OCI-LY7 (cell line): ENCODE measurements at regions not wholly inside any gene's neighbourhood (a gene's known extent, or its start where the extent isn't known, plus 50 kb on each side); places are given as distances from the start of the nearest gene placed in this dataset.

ENCODE experiments used
- BruUV-seq: library from RNA; stranded (reverse); fragments of 400-500 nt; replicated peaks from 2 replicates; lab custom pipeline; 2021; lab: Mats Ljungman, UMichigan
- CTCF ChIA-PET: fragments of 300-600 bp; sonication (Branson Sonifier 250); formaldehyde crosslinking; loops from one replicate; lab custom pipeline; 2022; ENCODE audit warnings: antibody characterized with exemption; ENCODE audit not compliant: unreplicated experiment; lab: Charles Lee
- POLR2A ChIA-PET: fragments of 300-600 bp; sonication (Branson Sonifier 250); formaldehyde crosslinking; loops from one replicate; lab custom pipeline; 2022; ENCODE audit warnings: antibody characterized with exemption; lab: Charles Lee
- DNase-seq: peaks from one replicate; pipeline ENCODE4 v3.0.0-alpha.2; 2015; ENCODE audit warnings: low spot score
- H2AFZ ChIP-seq: fragments of 200-600 bp; sonication (generic), shearing (Covaris generic); 2 replicates; pipeline ENCODE4 v1.6.1; 2014; ENCODE audit warnings: mild to moderate bottlenecking, antibody characterized with exemption, low read length, moderate library complexity
- H3K27ac ChIP-seq: fragments of 200-600 bp; sonication (generic); 2 replicates; pipeline ENCODE4 v1.5.1; 2014; ENCODE audit warnings: mixed run types, low read depth, mild to moderate bottlenecking, moderate library complexity, low read length, inconsistent platforms; ENCODE audit not compliant: poor library complexity, severe bottlenecking
- H3K36me3 ChIP-seq: fragments of 200-600 bp; sonication (generic); 2 replicates; pipeline ENCODE4 v1.6.1; 2014; ENCODE audit warnings: mild to moderate bottlenecking, antibody characterized with exemption, low read length, moderate library complexity, mixed read lengths; ENCODE audit not compliant: insufficient read depth
- H3K4me1 ChIP-seq: fragments of 200-600 bp; sonication (generic); 2 replicates; pipeline ENCODE4 v1.5.1; 2014; ENCODE audit warnings: mild to moderate bottlenecking, low read length; ENCODE audit not compliant: insufficient read depth, poor library complexity, severe bottlenecking
- H3K4me2 ChIP-seq: fragments of 200-600 bp; sonication (generic); 2 replicates; pipeline ENCODE4 v1.6.1; 2014; ENCODE audit warnings: mild to moderate bottlenecking, low read length
- H3K4me3 ChIP-seq: fragments of 200-600 bp; sonication (generic); 2 replicates; pipeline ENCODE4 v1.5.1; 2014; ENCODE audit warnings: mild to moderate bottlenecking, low read depth, low read length; ENCODE audit not compliant: poor library complexity, severe bottlenecking
- H3K79me2 ChIP-seq: fragments of 200-600 bp; sonication (generic); 2 replicates; pipeline ENCODE4 v1.6.1; 2016; ENCODE audit warnings: low read depth, mild to moderate bottlenecking, low read length, moderate library complexity, mixed read lengths; ENCODE audit not compliant: insufficient read depth
- H3K9me2 ChIP-seq: fragments of 200-600 bp; sonication (generic); 2 replicates; pipeline ENCODE4 v1.6.1; 2016; ENCODE audit warnings: mild to moderate bottlenecking, low read length, mixed read lengths; ENCODE audit not compliant: insufficient read depth
- H3K9me3 ChIP-seq: fragments of 200-600 bp; sonication (generic); 2 replicates; pipeline ENCODE4 v1.6.1; 2014; ENCODE audit warnings: mild to moderate bottlenecking, mixed run types, low read length, mixed read lengths
- H4K20me1 ChIP-seq: fragments of 200-600 bp; sonication (generic); 2 replicates; pipeline ENCODE4 v1.6.1; 2014; ENCODE audit warnings: mild to moderate bottlenecking, antibody characterized with exemption, low read length, moderate library complexity, mixed read lengths; ENCODE audit not compliant: insufficient read depth
- EZH2phosphoT487 ChIP-seq: fragments of 200-600 bp; sonication (generic); IDR thresholded peaks from 2 replicates; pipeline ENCODE4 v1.6.1; 2018; ENCODE audit warnings: low read depth, borderline replicate concordance, mild to moderate bottlenecking, mixed run types, antibody characterized with exemption, low read length, moderate library complexity, mixed read lengths
- intact Hi-C: fragments of 100-400 bp; cut with micrococcal nuclease; formaldehyde crosslinking; loops from one replicate; pipeline ENCODE4 v1.10.0; 2022; ENCODE audit not compliant: unreplicated experiment
- TF ChIP-seq, protein P1 (sequence below): fragments of 200-600 bp; sonication (generic); conservative IDR thresholded peaks from 2 replicates; pipeline ENCODE4 v1.5.1; 2014; ENCODE audit warnings: mild to moderate bottlenecking, antibody characterized with exemption, low read length, moderate library complexity, mixed read lengths

DNA sequence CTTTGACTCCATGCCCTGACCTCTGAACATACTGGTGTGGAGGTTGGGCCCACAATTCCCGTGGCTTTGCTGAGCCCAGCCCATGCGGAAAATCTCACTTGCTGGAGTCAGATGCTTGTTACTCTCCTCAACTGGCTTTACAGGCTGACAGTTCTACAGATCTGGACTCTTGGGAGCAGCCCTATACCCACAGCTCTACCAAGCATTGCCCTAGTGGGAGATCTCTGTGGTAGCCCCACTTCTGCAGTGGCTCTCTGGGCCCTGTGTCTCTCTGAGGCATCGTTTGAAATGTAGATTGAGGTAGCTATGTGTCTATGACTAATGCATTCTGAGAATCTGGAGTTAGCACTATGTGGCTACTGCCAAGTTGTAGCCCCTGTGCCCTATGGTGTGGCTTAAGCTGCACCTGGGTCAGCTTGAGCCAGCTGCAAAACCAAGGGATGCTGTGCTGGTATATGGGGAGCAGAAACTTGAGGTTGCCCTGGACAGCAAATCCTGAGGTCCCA lies 625.8 kb upstream of the ALCAM start:
- POLR2A ChIA-PET = no interaction called here
- intact Hi-C loops = no loop called here
- CTCF ChIA-PET = no interaction called here

GRCh38 chr3:104742044-104742443 lies 624.7 kb upstream of the ALCAM start:
- no peaks in the 10 kb centered on the region for H3K9me2 ChIP-seq
- DNase-seq = no peak
- H3K4me1 ChIP-seq = no peaks in the 10 kb centered on the region
- no peaks in the 10 kb centered on the region for H3K36me3 ChIP-seq
- no peak overlapping the region for H3K4me2 ChIP-seq
- no peak for TF ChIP-seq EZH2phosphoT487
- TF ChIP-seq, protein P1, sequence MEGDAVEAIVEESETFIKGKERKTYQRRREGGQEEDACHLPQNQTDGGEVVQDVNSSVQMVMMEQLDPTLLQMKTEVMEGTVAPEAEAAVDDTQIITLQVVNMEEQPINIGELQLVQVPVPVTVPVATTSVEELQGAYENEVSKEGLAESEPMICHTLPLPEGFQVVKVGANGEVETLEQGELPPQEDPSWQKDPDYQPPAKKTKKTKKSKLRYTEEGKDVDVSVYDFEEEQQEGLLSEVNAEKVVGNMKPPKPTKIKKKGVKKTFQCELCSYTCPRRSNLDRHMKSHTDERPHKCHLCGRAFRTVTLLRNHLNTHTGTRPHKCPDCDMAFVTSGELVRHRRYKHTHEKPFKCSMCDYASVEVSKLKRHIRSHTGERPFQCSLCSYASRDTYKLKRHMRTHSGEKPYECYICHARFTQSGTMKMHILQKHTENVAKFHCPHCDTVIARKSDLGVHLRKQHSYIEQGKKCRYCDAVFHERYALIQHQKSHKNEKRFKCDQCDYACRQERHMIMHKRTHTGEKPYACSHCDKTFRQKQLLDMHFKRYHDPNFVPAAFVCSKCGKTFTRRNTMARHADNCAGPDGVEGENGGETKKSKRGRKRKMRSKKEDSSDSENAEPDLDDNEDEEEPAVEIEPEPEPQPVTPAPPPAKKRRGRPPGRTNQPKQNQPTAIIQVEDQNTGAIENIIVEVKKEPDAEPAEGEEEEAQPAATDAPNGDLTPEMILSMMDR = no peak
- H4K20me1 ChIP-seq = no peaks in the 10 kb centered on the region
- no TSS peak for BruUV-seq
- POLR2A ChIA-PET = no interaction called here
- H3K27ac ChIP-seq = no peak overlapping the region
- H3K4me3 ChIP-seq = no peak overlapping the region
- no peaks in the 10 kb centered on the region for H3K9me3 ChIP-seq
- intact Hi-C loops = no loop called here
- no peak overlapping the region for H2AFZ ChIP-seq
- H3K79me2 ChIP-seq = no peaks in the 10 kb centered on the region
- CTCF ChIA-PET = no interaction called here

More for the DNA sequence above, 625.8 kb upstream of the ALCAM start:
- no peaks in the 10 kb centered on the region for H3K4me1 ChIP-seq
- H3K9me2 ChIP-seq = no peaks in the 10 kb centered on the region
- TF ChIP-seq, protein P1 = no peak
- no peak for TF ChIP-seq EZH2phosphoT487
- H3K27ac ChIP-seq = no peak overlapping the region
- no peak for DNase-seq
- H3K4me3 ChIP-seq = no peak overlapping the region
- no peaks in the 10 kb centered on the region for H4K20me1 ChIP-seq
- no TSS peak for BruUV-seq
- H3K79me2 ChIP-seq = no peaks in the 10 kb centered on the region
- no peaks in the 10 kb centered on the region for H3K9me3 ChIP-seq
- H3K36me3 ChIP-seq = no peaks in the 10 kb centered on the region
- no peak overlapping the region for H3K4me2 ChIP-seq
- H2AFZ ChIP-seq = no peak overlapping the region

DNA sequence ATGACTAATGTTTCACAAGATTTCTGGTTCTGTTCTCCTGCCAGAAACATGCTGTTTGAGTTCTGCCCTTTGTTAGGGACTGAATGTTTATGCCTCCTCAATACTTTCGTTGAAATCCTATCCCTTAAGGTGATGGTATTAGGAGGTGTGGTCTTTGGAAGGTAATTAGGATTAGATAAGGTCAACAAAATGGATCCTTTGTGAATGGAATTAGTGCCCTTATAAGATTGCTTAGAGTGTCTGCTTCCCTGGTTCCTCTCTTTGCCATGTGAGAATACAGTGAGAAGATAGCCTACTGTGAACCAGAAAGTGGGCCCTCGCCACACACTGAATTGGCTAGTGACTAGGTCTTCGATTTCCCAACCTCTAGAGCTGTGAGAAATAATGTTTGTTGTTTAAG lies 621.4 kb upstream of the ALCAM start:
- no peaks in the 10 kb centered on the region for H3K36me3 ChIP-seq
- no peak overlapping the region for H3K27ac ChIP-seq
- no peak for TF ChIP-seq EZH2phosphoT487
- TF ChIP-seq, protein P1 = no peak
- H3K4me3 ChIP-seq = no peak overlapping the region
- ChIA-PET POLR2A (no interaction called here), CTCF (no interaction called here)
- intact Hi-C loops = no loop called here
- no TSS peak for BruUV-seq
- no peak overlapping the region for H3K4me2 ChIP-seq
- no peaks in the 10 kb centered on the region for H3K9me2 ChIP-seq
- no peak for DNase-seq
- H3K4me1 ChIP-seq = no peaks in the 10 kb centered on the region
- H2AFZ ChIP-seq = no peak overlapping the region
- no peaks in the 10 kb centered on the region for H3K9me3 ChIP-seq
- no peaks in the 10 kb centered on the region for H4K20me1 ChIP-seq
- H3K79me2 ChIP-seq = no peaks in the 10 kb centered on the region
